HCT116 (cell line): ENCODE measurements at regions not wholly inside any gene's neighbourhood (a gene's known extent, or its start where the extent isn't known, plus 50 kb on each side); places are given as distances from the start of the nearest gene placed in this dataset.

Experiments
- ATAC-seq: fragments of 200-7000 bp; cut with Tn5 transposase; 2 replicates; pipeline ENCODE4 v1.9.1; 2020; ENCODE audit warnings: mild to moderate bottlenecking, moderate library complexity
- BruUV-seq: library from RNA; stranded (reverse); fragments of 400-500 nt; replicated peaks from 2 replicates; lab custom pipeline; 2021; lab: Mats Ljungman, UMichigan
- CTCF ChIA-PET: fragments of 300-600 bp; sonication (Branson Sonifier 250); formaldehyde crosslinking; loops from one replicate; lab custom pipeline; 2021; ENCODE audit warnings: antibody characterized with exemption; lab: Charles Lee
- POLR2A ChIA-PET: fragments of 300-600, 350-600 bp; sonication (Branson Sonifier 250); formaldehyde crosslinking; loops from one replicate; lab custom pipeline; 2021; ENCODE audit warnings: antibody characterized with exemption; lab: Charles Lee
- RAD21 ChIA-PET, 2 experiments: fragments of 300-600 bp; sonication (Branson Sonifier 250); formaldehyde crosslinking; loops; one replicate each; lab custom pipeline; 2023; ENCODE audit warnings: low total read pairs in 2 of 2; ENCODE audit not compliant: uncharacterized antibody in 2 of 2, unreplicated experiment in 2 of 2, low non-redundant PET in 1 of 2; lab: Charles Lee
- DNase-seq: peaks from one replicate; pipeline ENCODE4 v3.0.0-alpha.2; 2010; ENCODE audit warnings: low read depth, low spot score
- H2AFZ ChIP-seq: fragments of 200-600 bp; shearing (Covaris generic), sonication (generic); 2 replicates; pipeline ENCODE4 v1.6.1; 2017; ENCODE audit warnings: low read depth, mixed run types, mixed read lengths, antibody characterized with exemption, low read length; ENCODE audit not compliant: poor library complexity, severe bottlenecking
- H3K27ac ChIP-seq: 2 replicates; pipeline ENCODE4 v1.5.1; 2012; ENCODE audit warnings: low read depth, low read length
- H3K27me3 ChIP-seq: fragments of 200-600 bp; sonication (generic); 2 replicates; pipeline ENCODE4 v1.6.1; 2016; ENCODE audit warnings: mixed run types, low read length, mixed read lengths; ENCODE audit not compliant: insufficient read depth
- H3K36me3 ChIP-seq, 2 experiments: fragments of 200-500 bp in 1 of 2; fragments of 200-600 bp in 1 of 2; sonication (Bioruptor generic) in 1 of 2; sonication (generic) in 1 of 2; 2 replicates each; pipeline versions ENCODE4 v1.5.1 to v1.6.1; 2014 to 2016; ENCODE audit warnings: low read length in 2 of 2, inconsistent platforms in 1 of 2, mixed read lengths in 1 of 2, mixed run types in 1 of 2; ENCODE audit not compliant: insufficient read depth in 2 of 2, control insufficient read depth in 1 of 2
- H3K4me1 ChIP-seq, 2 experiments: fragments of 200-600 bp in 1 of 2; sonication (generic) in 1 of 2; 2 replicates each; pipeline versions ENCODE4 v1.5.1 to v1.6.1; 2012 to 2017; ENCODE audit warnings: low read length in 2 of 2, inconsistent platforms in 1 of 2, mild to moderate bottlenecking in 1 of 2, mixed read lengths in 1 of 2, mixed run types in 1 of 2, moderate library complexity in 1 of 2; ENCODE audit not compliant: insufficient read depth in 2 of 2, control insufficient read depth in 1 of 2
- H3K4me2 ChIP-seq: fragments of 200-600 bp; sonication (generic); 2 replicates; pipeline ENCODE4 v1.6.1; 2017; ENCODE audit warnings: mixed run types, low read length, mixed read lengths
- H3K4me3 ChIP-seq, 2 experiments: fragments of 200-600 bp in 1 of 2; sonication (generic) in 1 of 2; replicated peaks in 1 of 2; 2 replicates each; pipeline ENCODE4 v1.5.1; 2011 to 2016; ENCODE audit warnings: low read length in 2 of 2, control low read depth in 1 of 2, low read depth in 1 of 2, mild to moderate bottlenecking in 1 of 2, mixed read lengths in 1 of 2, mixed run types in 1 of 2
- H3K79me2 ChIP-seq: fragments of 200-600 bp; sonication (generic); 2 replicates; pipeline ENCODE4 v1.6.1; 2017; ENCODE audit warnings: mild to moderate bottlenecking, mixed run types, low read length, moderate library complexity, mixed read lengths; ENCODE audit not compliant: insufficient read depth
- H3K9ac ChIP-seq: fragments of 200-600 bp; sonication (generic); 2 replicates; pipeline ENCODE4 v1.6.1; 2016; ENCODE audit warnings: low read length, mixed read lengths
- H3K9me2 ChIP-seq: fragments of 200-600 bp; sonication (generic), shearing (Covaris generic); 2 replicates; pipeline ENCODE4 v1.6.1; 2017; ENCODE audit warnings: mixed run types, mild to moderate bottlenecking, moderate library complexity; ENCODE audit not compliant: insufficient read depth
- H3K9me3 ChIP-seq, 2 experiments: fragments of 200-500 bp in 1 of 2; fragments of 200-600 bp in 1 of 2; sonication (Bioruptor generic) in 1 of 2; sonication (generic) in 1 of 2; 2 replicates each; pipeline ENCODE4 v1.6.1; 2014 to 2017; ENCODE audit warnings: low read length in 2 of 2, mixed read lengths in 2 of 2, inconsistent platforms in 1 of 2, low read depth in 1 of 2, mild to moderate bottlenecking in 1 of 2, mixed run types in 1 of 2, moderate library complexity in 1 of 2; ENCODE audit not compliant: control insufficient read depth in 1 of 2, insufficient read depth in 1 of 2
- H4K20me1 ChIP-seq: fragments of 200-600 bp; sonication (generic), shearing (Covaris generic); 2 replicates; pipeline ENCODE4 v1.6.1; 2017; ENCODE audit warnings: mixed run types, mild to moderate bottlenecking, moderate library complexity; ENCODE audit not compliant: insufficient read depth
- CBX3 ChIP-seq: IDR thresholded peaks from 2 replicates; pipeline ENCODE4 v1.6.1; 2012; ENCODE audit warnings: low read depth
- CEBPB ChIP-seq: IDR thresholded peaks from 2 replicates; pipeline ENCODE4 v1.6.1; 2012; ENCODE audit warnings: low read depth
- ELF1 ChIP-seq: IDR thresholded peaks from 2 replicates; pipeline ENCODE4 v1.6.1; 2012; ENCODE audit warnings: low read depth, borderline replicate concordance
- EZH2 ChIP-seq: fragments of 200-600 bp; sonication (generic); IDR thresholded peaks from 2 replicates; pipeline ENCODE4 v1.6.1; 2017; ENCODE audit warnings: antibody characterized with exemption, mixed run types
- EZH2phosphoT487 ChIP-seq: fragments of 200-600 bp; IDR thresholded peaks from 2 replicates; pipeline ENCODE4 v1.6.1; 2018; ENCODE audit warnings: antibody characterized with exemption, borderline replicate concordance
- FOSL1 ChIP-seq: IDR thresholded peaks from 2 replicates; pipeline ENCODE4 v1.6.1; 2012; ENCODE audit warnings: low read depth
- POLR2A ChIP-seq: IDR thresholded peaks from 2 replicates; pipeline ENCODE4 v1.7.0; 2011; ENCODE audit warnings: borderline replicate concordance; ENCODE audit not compliant: insufficient read depth, insufficient read length; ENCODE audit errors: extremely low read depth
- POLR2AphosphoS5 ChIP-seq: IDR thresholded peaks from 2 replicates; pipeline ENCODE4 v1.6.1; 2011; ENCODE audit warnings: mild to moderate bottlenecking, low read depth, low read length, moderate library complexity
- RAD21 ChIP-seq: IDR thresholded peaks from 2 replicates; pipeline ENCODE4 v1.6.1; 2012; ENCODE audit warnings: low read depth, mild to moderate bottlenecking
- SRF ChIP-seq: IDR thresholded peaks from 2 replicates; pipeline ENCODE4 v1.6.1; 2012; ENCODE audit warnings: low read depth
- TCF7L2 ChIP-seq: IDR thresholded peaks from 2 replicates; pipeline ENCODE4 v1.7.0; 2011; ENCODE audit warnings: borderline replicate concordance, inconsistent platforms; ENCODE audit not compliant: insufficient read depth, insufficient read length; ENCODE audit errors: extremely low read depth
- YY1 ChIP-seq: IDR thresholded peaks from 2 replicates; pipeline ENCODE4 v1.6.1; 2011; ENCODE audit warnings: low read length, low read depth, moderate library complexity, mild to moderate bottlenecking; ENCODE audit not compliant: insufficient replicate concordance; ENCODE audit errors: extremely low read depth
- ZFX ChIP-seq: fragments of 450-650 bp; IDR thresholded peaks from 2 replicates; pipeline ENCODE4 v1.6.1; 2017
- ZNF274 ChIP-seq: fragments of 200-500 bp; sonication (Bioruptor generic); IDR thresholded peaks from 2 replicates; pipeline ENCODE4 v1.6.1; 2014; ENCODE audit warnings: mild to moderate bottlenecking, low read depth, low read length, inconsistent platforms
- intact Hi-C: fragments of 100-400 bp; cut with micrococcal nuclease; formaldehyde crosslinking; loops from 2 replicates; pipeline ENCODE4 v1.10.0; 2022
- TF ChIP-seq, protein P1 (sequence below), 3 experiments: fragments of 200-600 bp in 1 of 3; sonication (generic) in 1 of 3; IDR thresholded peaks in 2 of 3; conservative IDR thresholded peaks in 1 of 3; 2 replicates each; pipeline ENCODE4 v1.5.1; 2012 to 2017; ENCODE audit warnings: low read depth in 2 of 3, low read length in 2 of 3, antibody characterized with exemption in 1 of 3, borderline replicate concordance in 1 of 3, control low read depth in 1 of 3, mild to moderate bottlenecking in 1 of 3, mixed read lengths in 1 of 3, mixed run types in 1 of 3, moderate library complexity in 1 of 3; ENCODE audit not compliant: insufficient read depth in 1 of 3
- TF ChIP-seq, protein P2 (sequence below): IDR thresholded peaks from 2 replicates; pipeline ENCODE4 v1.6.1; 2011; ENCODE audit warnings: mild to moderate bottlenecking, low read length, moderate library complexity; ENCODE audit not compliant: insufficient replicate concordance; ENCODE audit errors: extremely low read depth
- TF ChIP-seq, protein P3 (sequence below): IDR thresholded peaks from 2 replicates; pipeline ENCODE4 v1.6.1; 2012

DNA sequence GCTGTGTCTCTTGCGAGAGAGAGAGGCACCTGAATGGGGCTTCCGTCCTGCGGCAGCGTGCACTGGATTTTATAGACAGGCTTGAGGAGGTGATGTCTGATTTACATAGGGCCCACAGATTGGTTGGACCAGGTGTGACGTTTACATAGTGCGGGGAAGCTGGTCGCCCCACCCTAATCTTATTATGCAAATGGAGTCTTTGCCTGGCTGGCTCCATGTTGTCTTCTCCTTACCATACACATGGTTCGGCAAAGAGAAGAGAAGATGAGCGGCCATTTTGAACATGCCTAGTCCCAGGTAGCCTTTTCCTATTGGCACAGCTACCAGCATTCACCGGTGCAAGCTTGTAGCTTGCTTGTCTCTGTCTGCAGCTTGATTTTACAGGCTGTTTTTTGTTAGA lies 238.5 kb upstream of the GALNT17 start (continued):
- no peak for TF ChIP-seq EZH2
- TF ChIP-seq POLR2A = no peak
- no peak for TF ChIP-seq RAD21
- no peak for TF ChIP-seq SRF
- no peak for TF ChIP-seq TCF7L2

DNA sequence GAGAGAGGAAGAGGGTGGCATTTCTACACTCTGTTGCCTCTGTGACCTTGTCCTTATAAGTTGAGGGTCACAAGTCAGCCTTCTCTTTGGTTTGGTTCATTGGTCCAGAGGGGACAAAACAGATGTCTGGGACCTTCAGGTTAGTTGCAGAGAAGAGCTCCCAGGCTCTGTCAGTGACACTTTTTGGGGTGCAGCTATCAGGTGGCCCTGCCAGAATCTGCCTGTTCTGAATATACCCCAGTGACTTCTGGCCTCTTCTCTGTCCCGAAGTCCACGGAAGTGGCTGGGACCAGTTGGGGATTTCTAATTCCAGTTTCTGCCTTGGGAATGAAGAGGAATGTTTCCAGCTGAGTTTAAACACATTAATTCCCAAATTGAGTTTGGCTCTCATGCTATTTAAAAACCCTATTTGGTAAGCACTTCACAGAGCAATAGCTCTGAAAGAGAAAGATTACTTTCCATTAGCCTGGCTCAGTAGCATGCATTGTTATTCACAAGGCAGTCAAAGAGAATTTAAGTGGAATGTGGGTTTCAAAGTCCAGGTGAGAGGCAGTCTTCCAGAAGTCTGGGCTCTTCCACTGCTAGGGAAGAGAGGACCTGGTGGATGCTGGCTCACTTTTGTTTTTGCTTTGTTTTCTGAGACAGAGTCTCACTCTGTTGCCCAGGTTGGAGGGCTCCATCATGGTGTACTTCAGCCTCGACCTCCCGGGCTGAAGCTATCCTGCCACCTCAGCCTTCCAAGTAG lies 237.8 kb upstream of the GALNT17 start:
- no peak overlapping the region for H3K27ac ChIP-seq
- no peak overlapping the region for H2AFZ ChIP-seq
- intact Hi-C loops = no loop called here
- ChIA-PET RAD21 (no interaction called here), POLR2A (no interaction called here), CTCF (no interaction called here)
- DNase-seq = no peak
- no peak for ATAC-seq
- H3K27me3 ChIP-seq = no peaks in the 10 kb centered on the region
- H3K79me2 ChIP-seq = no peaks in the 10 kb centered on the region
- no peaks in the 10 kb centered on the region for H3K9me2 ChIP-seq
- no peaks in the 10 kb centered on the region for H4K20me1 ChIP-seq
- H3K9ac ChIP-seq = no peak overlapping the region
- BruUV-seq = no TSS peak
- no peaks in the 10 kb centered on the region for H3K36me3 ChIP-seq
- H3K4me1 ChIP-seq = no peaks in the 10 kb centered on the region
- no peak overlapping the region for H3K4me2 ChIP-seq
- H3K9me3 ChIP-seq = peaks cover 0 to 7% of the 10 kb centered on the region in 2 experiments; a peak in 2 of 4 replicates
- H3K4me3 ChIP-seq = no peak overlapping the region
- no peak for TF ChIP-seq CBX3
- no peak for TF ChIP-seq CEBPB
- TF ChIP-seq ZNF274 = no peak
- TF ChIP-seq EZH2phosphoT487 = no peak
- TF ChIP-seq POLR2AphosphoS5 = no peak
- no peak for TF ChIP-seq TCF7L2
- no peak for TF ChIP-seq RAD21
- no peak for TF ChIP-seq FOSL1
- TF ChIP-seq YY1 = no peak
- TF ChIP-seq, protein P1, sequence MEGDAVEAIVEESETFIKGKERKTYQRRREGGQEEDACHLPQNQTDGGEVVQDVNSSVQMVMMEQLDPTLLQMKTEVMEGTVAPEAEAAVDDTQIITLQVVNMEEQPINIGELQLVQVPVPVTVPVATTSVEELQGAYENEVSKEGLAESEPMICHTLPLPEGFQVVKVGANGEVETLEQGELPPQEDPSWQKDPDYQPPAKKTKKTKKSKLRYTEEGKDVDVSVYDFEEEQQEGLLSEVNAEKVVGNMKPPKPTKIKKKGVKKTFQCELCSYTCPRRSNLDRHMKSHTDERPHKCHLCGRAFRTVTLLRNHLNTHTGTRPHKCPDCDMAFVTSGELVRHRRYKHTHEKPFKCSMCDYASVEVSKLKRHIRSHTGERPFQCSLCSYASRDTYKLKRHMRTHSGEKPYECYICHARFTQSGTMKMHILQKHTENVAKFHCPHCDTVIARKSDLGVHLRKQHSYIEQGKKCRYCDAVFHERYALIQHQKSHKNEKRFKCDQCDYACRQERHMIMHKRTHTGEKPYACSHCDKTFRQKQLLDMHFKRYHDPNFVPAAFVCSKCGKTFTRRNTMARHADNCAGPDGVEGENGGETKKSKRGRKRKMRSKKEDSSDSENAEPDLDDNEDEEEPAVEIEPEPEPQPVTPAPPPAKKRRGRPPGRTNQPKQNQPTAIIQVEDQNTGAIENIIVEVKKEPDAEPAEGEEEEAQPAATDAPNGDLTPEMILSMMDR (IDR thresholded peaks at IDR 0.05 in 2 of 3, conservative IDR thresholded peaks at IDR 0.05 in 1 of 3; ENCODE audit: borderline replicate concordance in 1 of 3, insufficient read depth in 1 of 3, low read depth in 2 of 3, low read length in 2 of 3) = no peak
- TF ChIP-seq, protein P2, sequence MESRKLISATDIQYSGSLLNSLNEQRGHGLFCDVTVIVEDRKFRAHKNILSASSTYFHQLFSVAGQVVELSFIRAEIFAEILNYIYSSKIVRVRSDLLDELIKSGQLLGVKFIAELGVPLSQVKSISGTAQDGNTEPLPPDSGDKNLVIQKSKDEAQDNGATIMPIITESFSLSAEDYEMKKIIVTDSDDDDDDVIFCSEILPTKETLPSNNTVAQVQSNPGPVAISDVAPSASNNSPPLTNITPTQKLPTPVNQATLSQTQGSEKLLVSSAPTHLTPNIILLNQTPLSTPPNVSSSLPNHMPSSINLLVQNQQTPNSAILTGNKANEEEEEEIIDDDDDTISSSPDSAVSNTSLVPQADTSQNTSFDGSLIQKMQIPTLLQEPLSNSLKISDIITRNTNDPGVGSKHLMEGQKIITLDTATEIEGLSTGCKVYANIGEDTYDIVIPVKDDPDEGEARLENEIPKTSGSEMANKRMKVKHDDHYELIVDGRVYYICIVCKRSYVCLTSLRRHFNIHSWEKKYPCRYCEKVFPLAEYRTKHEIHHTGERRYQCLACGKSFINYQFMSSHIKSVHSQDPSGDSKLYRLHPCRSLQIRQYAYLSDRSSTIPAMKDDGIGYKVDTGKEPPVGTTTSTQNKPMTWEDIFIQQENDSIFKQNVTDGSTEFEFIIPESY = no peak
- no peak for TF ChIP-seq SRF
- TF ChIP-seq POLR2A = no peak
- TF ChIP-seq ZFX = no peak
- TF ChIP-seq, protein P3, sequence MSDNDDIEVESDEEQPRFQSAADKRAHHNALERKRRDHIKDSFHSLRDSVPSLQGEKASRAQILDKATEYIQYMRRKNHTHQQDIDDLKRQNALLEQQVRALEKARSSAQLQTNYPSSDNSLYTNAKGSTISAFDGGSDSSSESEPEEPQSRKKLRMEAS = no peak
- TF ChIP-seq ELF1 = no peak
